ENCODE measurements at regions not wholly inside any gene's neighbourhood (a gene's known extent, or its start where the extent isn't known, plus 50 kb on each side); places are given as distances from the start of the nearest gene placed in this dataset.
A peak's percentile ranks its signal among the peaks of the same experiment; 100 is the strongest.

- no peak for TF ChIP-seq POLR2AphosphoS5 (IDR thresholded peaks at IDR 0.05; ENCODE audit: low read depth, low read length)
- no peak for TF ChIP-seq POLR2A (IDR thresholded peaks at IDR 0.05; ENCODE audit: low read depth, low read length)
- peak; percentile 41; the same call in 1 of the 2 replicates for TF ChIP-seq POU2F2 (IDR thresholded peaks at IDR 0.05; ENCODE audit: low read depth, low read length)
- no peak for TF ChIP-seq TAF1 (IDR thresholded peaks at IDR 0.05; ENCODE audit: low read depth, low read length)
- no peak for TF ChIP-seq SPI1 (IDR thresholded peaks at IDR 0.05; ENCODE audit: low read depth, low read length)
Measured at GRCh38 chr12:42023733-42024494, 120.8 kb downstream of the GXYLT1 start.
